IMR-90 (cell line): ENCODE measurements at regions not wholly inside any gene's neighbourhood (a gene's known extent, or its start where the extent isn't known, plus 50 kb on each side); places are given as distances from the start of the nearest gene placed in this dataset.

Experiments used
- ATAC-seq: fragments of 200-7000 bp; cut with Tn5 transposase; 2 replicates; pipeline ENCODE4 v1.9.1; 2020; ENCODE audit warnings: low read depth, mild to moderate bottlenecking, moderate library complexity
- BruUV-seq: library from RNA; stranded (reverse); fragments of 400-500 nt; replicated peaks from 2 replicates; lab custom pipeline; 2021; lab: Mats Ljungman, UMichigan
- CTCF ChIA-PET: fragments of 300-600 bp; formaldehyde crosslinking; extraction: SDS; loops from one replicate; lab custom pipeline; 2021; ENCODE audit warnings: antibody characterized with exemption; lab: Yijun Ruan, JAX
- POLR2A ChIA-PET: fragments of 300-600 bp; sonication (Branson Sonifier 250); formaldehyde crosslinking; loops from one replicate; lab custom pipeline; 2022; ENCODE audit warnings: antibody characterized with exemption; ENCODE audit not compliant: unreplicated experiment; lab: Charles Lee
- DNase-seq: peaks from one replicate; pipeline ENCODE4 v3.0.0; 2013
- H2AFZ ChIP-seq: replicated peaks from 2 replicates; pipeline ENCODE3; 2013; ENCODE audit warnings: low read length, mild to moderate bottlenecking; ENCODE audit not compliant: poor library complexity
- H2AK5ac ChIP-seq: 2 replicates; pipeline ENCODE4 v1.6.1; 2013; ENCODE audit warnings: low read depth, low read length, inconsistent platforms
- H2AK9ac ChIP-seq: replicated peaks from 2 replicates; pipeline ENCODE3; 2013; ENCODE audit warnings: mild to moderate bottlenecking, low read depth, low read length, moderate library complexity; ENCODE audit not compliant: poor library complexity
- H2BK120ac ChIP-seq: 2 replicates; pipeline ENCODE4 v1.6.1; 2013; ENCODE audit warnings: low read depth, low read length, inconsistent platforms
- H2BK15ac ChIP-seq: 3 replicates; pipeline ENCODE4 v1.6.1; 2013; ENCODE audit warnings: low read depth, low read length, inconsistent platforms
- H2BK20ac ChIP-seq: 2 replicates; pipeline ENCODE4 v1.6.1; 2013; ENCODE audit warnings: low read depth, mild to moderate bottlenecking, inconsistent platforms, low read length, moderate library complexity
- H2BK5ac ChIP-seq: 2 replicates; pipeline ENCODE4 v1.6.1; 2013; ENCODE audit warnings: mild to moderate bottlenecking, low read depth, low read length, inconsistent platforms; ENCODE audit not compliant: poor library complexity, severe bottlenecking
- H3K14ac ChIP-seq: replicated peaks from 2 replicates; pipeline ENCODE4 v1.6.1; 2013; ENCODE audit warnings: low read depth, low read length, inconsistent platforms
- H3K18ac ChIP-seq: 2 replicates; pipeline ENCODE4 v1.6.1; 2013; ENCODE audit warnings: low read depth, low read length, control low read depth
- H3K23ac ChIP-seq: 2 replicates; pipeline ENCODE4 v1.6.1; 2013; ENCODE audit warnings: low read depth, low read length, inconsistent platforms
- H3K27ac ChIP-seq: 2 replicates; pipeline ENCODE4 v1.5.1; 2013; ENCODE audit warnings: mild to moderate bottlenecking, control low read depth, low read length; ENCODE audit not compliant: insufficient read depth
- H3K27me3 ChIP-seq: 2 replicates; pipeline ENCODE4 v1.6.1; 2013; ENCODE audit warnings: low read length; ENCODE audit not compliant: control insufficient read depth, insufficient read depth
- H3K36me3 ChIP-seq: 2 replicates; pipeline ENCODE4 v1.6.1; 2013; ENCODE audit warnings: low read length, mixed read lengths; ENCODE audit not compliant: control insufficient read depth, insufficient read depth
- H3K4ac ChIP-seq: 2 replicates; pipeline ENCODE4 v1.6.1; 2013; ENCODE audit warnings: low read depth, low read length, inconsistent platforms
- H3K4me1 ChIP-seq: 2 replicates; pipeline ENCODE4 v1.6.1; 2013; ENCODE audit warnings: low read length, mixed read lengths; ENCODE audit not compliant: control insufficient read depth, insufficient read depth
- H3K4me2 ChIP-seq: 2 replicates; pipeline ENCODE4 v1.6.1; 2013; ENCODE audit warnings: low read depth, mild to moderate bottlenecking, control low read depth, low read length, moderate library complexity
- H3K4me3 ChIP-seq: 2 replicates; pipeline ENCODE4 v1.5.1; 2013; ENCODE audit warnings: low read depth, mild to moderate bottlenecking, control low read depth, low read length, moderate library complexity; ENCODE audit not compliant: insufficient read depth
- H3K56ac ChIP-seq: 2 replicates; pipeline ENCODE4 v1.6.1; 2013; ENCODE audit warnings: low read length, inconsistent platforms; ENCODE audit not compliant: insufficient read depth; ENCODE audit errors: extremely low read depth
- H3K79me1 ChIP-seq, 2 experiments: 2 replicates each; pipeline ENCODE4 v1.6.1; 2013; ENCODE audit warnings: low read length in 2 of 2, inconsistent platforms in 1 of 2, low read depth in 1 of 2
- H3K9ac ChIP-seq: 2 replicates; pipeline ENCODE4 v1.6.1; 2013; ENCODE audit warnings: low read depth, low read length, control low read depth
- H3K9me1 ChIP-seq: 2 replicates; pipeline ENCODE4 v1.6.1; 2013; ENCODE audit warnings: low read length, inconsistent platforms; ENCODE audit not compliant: insufficient read depth
- H3K9me3 ChIP-seq: 2 replicates; pipeline ENCODE4 v1.6.1; 2013; ENCODE audit warnings: low read length; ENCODE audit not compliant: control insufficient read depth, insufficient read depth
- H4K20me1 ChIP-seq: 2 replicates; pipeline ENCODE4 v1.6.1; 2013; ENCODE audit warnings: low read length, inconsistent platforms; ENCODE audit not compliant: insufficient read depth
- H4K5ac ChIP-seq: 2 replicates; pipeline ENCODE4 v1.6.1; 2013; ENCODE audit warnings: mild to moderate bottlenecking, low read depth, low read length, control low read depth
- H4K8ac ChIP-seq, 2 experiments: 2 replicates each; pipeline ENCODE4 v1.6.1; 2013; ENCODE audit warnings: low read depth in 2 of 2, low read length in 2 of 2, control low read depth in 1 of 2, inconsistent platforms in 1 of 2
- H4K91ac ChIP-seq: 2 replicates; pipeline ENCODE4 v1.6.1; 2013; ENCODE audit warnings: low read depth, low read length, inconsistent platforms; ENCODE audit not compliant: insufficient read depth
- BHLHE40 ChIP-seq: fragments of 150-350 bp; IDR thresholded peaks from 2 replicates; pipeline ENCODE4 v1.6.1; 2016; ENCODE audit warnings: mild to moderate bottlenecking, low read depth, low read length
- CEBPB ChIP-seq: IDR thresholded peaks from 2 replicates; pipeline ENCODE4 v1.6.1; 2012; ENCODE audit warnings: low read depth, low read length, improper control_type of control experiment
- CTCF ChIP-seq: conservative IDR thresholded peaks from 2 replicates; pipeline ENCODE4 v1.5.1; 2012; ENCODE audit warnings: mild to moderate bottlenecking, low read depth, low read length, improper control_type of control experiment
- FOS ChIP-seq: fragments of 150-350 bp; IDR thresholded peaks from 2 replicates; pipeline ENCODE4 v1.6.1; 2016; ENCODE audit warnings: low read depth, low read length
- MXI1 ChIP-seq: IDR thresholded peaks from 2 replicates; pipeline ENCODE4 v1.6.1; 2012; ENCODE audit warnings: low read depth, mild to moderate bottlenecking, low read length, moderate library complexity, borderline replicate concordance
- RAD21 ChIP-seq: IDR thresholded peaks from 2 replicates; pipeline ENCODE4 v1.6.1; 2012; ENCODE audit warnings: low read length, improper control_type of control experiment
- RCOR1 ChIP-seq: IDR thresholded peaks from 2 replicates; pipeline ENCODE4 v1.6.1; 2012; ENCODE audit warnings: mild to moderate bottlenecking, low read length, improper control_type of control experiment; ENCODE audit not compliant: insufficient replicate concordance
- SMC3 ChIP-seq: fragments of 150-350 bp; IDR thresholded peaks from 2 replicates; pipeline ENCODE4 v1.6.1; 2016; ENCODE audit warnings: low read depth, mild to moderate bottlenecking, antibody characterized with exemption, low read length, moderate library complexity
- USF2 ChIP-seq: fragments of 150-350 bp; IDR thresholded peaks from 2 replicates; pipeline ENCODE4 v1.6.1; 2017; ENCODE audit warnings: mild to moderate bottlenecking, antibody characterized with exemption, low read length, low read depth
- WGBS, 2 experiments: methylation state at CpG; one replicate each; pipeline versions ENCODE4 v1.1.5 to v1.1.7; 2013; ENCODE audit warnings: missing lambda C conversion rate in 2 of 2; ENCODE audit not compliant: insufficient read length in 1 of 2; ENCODE audit errors: extremely low coverage in 2 of 2; 5-methylcytosine and 5-hydroxymethylcytosine counted together
- dilution Hi-C: fragments of 300-500 bp; cut with HindIII; formaldehyde crosslinking; loops from one replicate; pipeline ENCODE4 v1.14.3; 2018; ENCODE audit warnings: low sequenced_read_pairs; ENCODE audit not compliant: unreplicated experiment
- in situ Hi-C: fragments of 300-500 bp; cut with MboI; formaldehyde crosslinking; loops from 3 replicates; pipeline ENCODE4 v1.14.3; 2019; ENCODE audit warnings: low sequenced_read_pairs, inconsistent platforms, mixed read lengths
- intact Hi-C: fragments of 100-400 bp; cut with micrococcal nuclease; formaldehyde crosslinking; loops from 2 replicates; pipeline ENCODE4 v1.10.0; 2022

- Histone ChIP-seq H3K9me1 (no peaks in the 10 kb centered on the region), H3K9me3 (no peaks in the 10 kb centered on the region), H4K20me1 (no peaks in the 10 kb centered on the region), H3K56ac (no peak overlapping the region), H3K23ac (no peak overlapping the region), H2BK20ac (no peak overlapping the region), H3K4me3 (no peak overlapping the region), H3K36me3 (no peaks in the 10 kb centered on the region), H3K27me3 (no peaks in the 10 kb centered on the region), H2BK5ac (no peak overlapping the region), H4K5ac (no peak overlapping the region), H4K91ac (no peak overlapping the region), H2BK15ac (no peak overlapping the region), H2AK9ac (no peak overlapping the region), H3K18ac (no peak overlapping the region), H3K4me1 (no peaks in the 10 kb centered on the region), H4K8ac (no peak overlapping the region), H3K27ac (no peak overlapping the region), H3K79me1 (no peaks in the 10 kb centered on the region), H3K4me2 (no peak overlapping the region), H3K4ac (no peak overlapping the region), H3K9ac (no peak overlapping the region), H2AK5ac (no peak overlapping the region), H2AFZ (no peak overlapping the region), H3K14ac (no peak overlapping the region), H2BK120ac (no peak overlapping the region)
- intact Hi-C loops = loop anchor here (5.0 kb wide), 4 partner anchors 655 to 1835 kb away; no protein-coding TSS in a partner anchor
- POLR2A ChIA-PET = no interaction called here
- CTCF ChIA-PET = no interaction called here
- no CpG with 5 or more reads among the region's 1 CpG for WGBS, 2 experiments
- TF ChIP-seq RAD21 = peak; percentile 54
- TF ChIP-seq BHLHE40 = no peak
- TF ChIP-seq FOS = no peak
- TF ChIP-seq CTCF = peak; percentile 56
- no peak for TF ChIP-seq MXI1
- TF ChIP-seq RCOR1 = no peak
- TF ChIP-seq USF2 = no peak
- peak; percentile 44 for TF ChIP-seq SMC3
- no peak for TF ChIP-seq CEBPB
- ATAC-seq (peak; percentile 62), DNase-seq (peak; percentile 42)
- no TSS peak for BruUV-seq
- dilution Hi-C loops = no loop called here
- in situ Hi-C loops = no loop called here
Observed at GRCh38 chr6:92777146-92777740, 642.1 kb downstream of the EPHA7 start.
